GM12878 (cell line): ENCODE measurements at regions not wholly inside any gene's neighbourhood (a gene's known extent, or its start where the extent isn't known, plus 50 kb on each side); places are given as distances from the start of the nearest gene placed in this dataset.

Source experiments
- ATAC-seq: fragments of 200-7000 bp; cut with Tn5 transposase; 3 replicates; pipeline ENCODE4 v1.9.1; 2020; ENCODE audit warnings: mild to moderate bottlenecking, moderate library complexity
- BruUV-seq: library from RNA; stranded (reverse); fragments of 400-500 nt; replicated peaks from 2 replicates; lab custom pipeline; 2021; lab: Mats Ljungman, UMichigan
- CTCF ChIA-PET: fragments of 300-600 bp; sonication (Branson Sonifier 250); formaldehyde crosslinking; extraction: SDS; loops from one replicate; lab custom pipeline; 2021; ENCODE audit warnings: inconsistent platforms; lab: Yijun Ruan, JAX
- POLR2A ChIA-PET: fragments of 350-600 bp; formaldehyde crosslinking; extraction: SDS; loops from one replicate; lab custom pipeline; 2021; ENCODE audit warnings: inconsistent platforms; lab: Charles Lee
- RAD21 ChIA-PET: fragments of 300-600 bp; sonication (Branson Sonifier 250); formaldehyde crosslinking; loops from one replicate; lab custom pipeline; 2023; ENCODE audit warnings: antibody characterized with exemption; ENCODE audit not compliant: unreplicated experiment; lab: Charles Lee
- SMC1A ChIA-PET: fragments of 300-600 bp; sonication (Branson Sonifier 250); formaldehyde crosslinking; loops from one replicate; lab custom pipeline; 2023; ENCODE audit not compliant: unreplicated experiment, uncharacterized antibody; lab: Charles Lee
- DNase-seq: peaks from one replicate; pipeline ENCODE4 v3.0.0-alpha.2; 2011; ENCODE audit warnings: low read depth, low spot score
- FAIRE-seq: peaks from 3 replicates; lab custom pipeline; 2011; peaks lifted over from hg19 to GRCh38; lab: Jason Lieb, UNC
- H2AFZ ChIP-seq: 2 replicates; pipeline ENCODE4 v1.6.0; 2011; ENCODE audit warnings: low read depth, low read length, control low read depth; ENCODE audit not compliant: control insufficient read depth
- H3K27ac ChIP-seq: 2 replicates; pipeline ENCODE4 v1.5.1; 2011; ENCODE audit warnings: control low read depth; ENCODE audit not compliant: control insufficient read depth, insufficient read depth
- H3K27me3 ChIP-seq, 2 experiments: replicated peaks in 1 of 2; 2 replicates each; pipeline versions ENCODE4 v1.6.0 to v1.6.1; 2011; ENCODE audit warnings: low read length in 1 of 2; ENCODE audit not compliant: control insufficient read depth in 2 of 2, insufficient read depth in 2 of 2
- H3K36me3 ChIP-seq, 2 experiments: 2 replicates each; pipeline ENCODE4 v1.5.1; 2011; ENCODE audit warnings: low read length in 1 of 2; ENCODE audit not compliant: control insufficient read depth in 2 of 2, insufficient read depth in 2 of 2
- H3K4me1 ChIP-seq: 2 replicates; pipeline ENCODE4 v1.6.1; 2011; ENCODE audit warnings: mild to moderate bottlenecking, low read length, moderate library complexity, mixed read lengths; ENCODE audit not compliant: control insufficient read depth, insufficient read depth
- H3K4me2 ChIP-seq: 2 replicates; pipeline ENCODE4 v1.6.0; 2011; ENCODE audit warnings: control low read depth; ENCODE audit not compliant: control insufficient read depth, insufficient read depth
- H3K4me3 ChIP-seq: fragments of 200-600 bp; sonication (generic); 2 replicates; pipeline ENCODE4 v1.5.1; 2016
- H3K79me2 ChIP-seq: 2 replicates; pipeline ENCODE4 v1.6.0; 2011; ENCODE audit warnings: low read length; ENCODE audit not compliant: control insufficient read depth, insufficient read depth
- H3K9ac ChIP-seq: 2 replicates; pipeline ENCODE4 v1.8.0; 2011; ENCODE audit warnings: low read length, control low read depth, mixed read lengths; ENCODE audit not compliant: control insufficient read depth, insufficient read depth
- H3K9me3 ChIP-seq: replicated peaks from 3 replicates; pipeline ENCODE4 v1.5.1; 2011; ENCODE audit warnings: mild to moderate bottlenecking, low read length; ENCODE audit not compliant: control insufficient read depth, insufficient read depth
- H4K20me1 ChIP-seq: 2 replicates; pipeline ENCODE4 v1.6.0; 2011; ENCODE audit not compliant: control insufficient read depth, insufficient read depth
- FOS ChIP-seq: IDR thresholded peaks from 3 replicates; pipeline ENCODE4 v1.6.1; 2011; ENCODE audit warnings: borderline replicate concordance; ENCODE audit not compliant: insufficient read length; ENCODE audit errors: extremely low read depth
- MEF2A ChIP-seq: IDR thresholded peaks from 2 replicates; pipeline ENCODE4 v1.6.1; 2011; ENCODE audit warnings: low read depth, mild to moderate bottlenecking, low read length, moderate library complexity; ENCODE audit not compliant: insufficient read depth
- PAX8 ChIP-seq: fragments of 450-650 bp; IDR thresholded peaks from 2 replicates; pipeline ENCODE4 v1.6.1; 2017; ENCODE audit warnings: mild to moderate bottlenecking, moderate library complexity
- RBBP5 ChIP-seq: fragments of 200-600 bp; sonication (generic); conservative IDR thresholded peaks from 2 replicates; pipeline ENCODE4 v1.6.1; 2016
- WGBS: methylation state at CpG from one replicate; pipeline ENCODE4 v1.1.6; 2016; ENCODE audit warnings: low lambda C conversion rate; ENCODE audit not compliant: insufficient replicate concordance, insufficient coverage; ENCODE audit errors: missing lambda C conversion rate; 5-methylcytosine and 5-hydroxymethylcytosine counted together
- in situ Hi-C: fragments of 300-500 bp; cut with MboI; formaldehyde crosslinking; loops from 9 replicates; pipeline ENCODE4 v1.14.3; 2018; ENCODE audit warnings: mixed read lengths
- intact Hi-C: fragments of 100-400 bp; cut with micrococcal nuclease; formaldehyde crosslinking; loops from one replicate; pipeline ENCODE4 v1.14.2; 2022; ENCODE audit not compliant: unreplicated experiment
- TF ChIP-seq, protein P1 (sequence below): IDR thresholded peaks from 2 replicates; pipeline ENCODE4 v1.6.1; 2012; ENCODE audit warnings: low read length, inconsistent platforms
- TF ChIP-seq, protein P2 (sequence below): fragments of 450-650 bp; IDR thresholded peaks from 2 replicates; pipeline ENCODE4 v1.6.1; 2017; ENCODE audit warnings: mild to moderate bottlenecking, moderate library complexity

DNA sequence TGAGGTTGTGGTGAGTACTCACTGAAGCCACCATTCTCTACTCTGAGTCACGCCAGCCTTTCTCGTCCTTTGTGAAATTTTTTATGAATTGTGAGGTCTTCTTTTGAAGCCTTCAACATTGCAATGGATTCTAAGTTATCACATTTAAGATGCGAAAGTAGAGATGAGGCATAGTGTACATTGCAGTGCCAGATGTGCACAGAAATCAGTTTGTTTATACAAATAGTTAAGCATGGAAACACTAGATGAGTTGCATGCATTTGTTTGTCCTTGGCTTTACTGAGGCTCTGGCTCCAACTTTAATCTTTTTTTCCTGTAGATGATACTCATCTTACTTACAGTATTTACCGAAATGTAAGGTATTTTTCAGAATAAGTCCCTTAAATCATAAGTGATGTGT is 453.7 kb upstream of the RIOK2 start (continued):
- TF ChIP-seq, protein P1, sequence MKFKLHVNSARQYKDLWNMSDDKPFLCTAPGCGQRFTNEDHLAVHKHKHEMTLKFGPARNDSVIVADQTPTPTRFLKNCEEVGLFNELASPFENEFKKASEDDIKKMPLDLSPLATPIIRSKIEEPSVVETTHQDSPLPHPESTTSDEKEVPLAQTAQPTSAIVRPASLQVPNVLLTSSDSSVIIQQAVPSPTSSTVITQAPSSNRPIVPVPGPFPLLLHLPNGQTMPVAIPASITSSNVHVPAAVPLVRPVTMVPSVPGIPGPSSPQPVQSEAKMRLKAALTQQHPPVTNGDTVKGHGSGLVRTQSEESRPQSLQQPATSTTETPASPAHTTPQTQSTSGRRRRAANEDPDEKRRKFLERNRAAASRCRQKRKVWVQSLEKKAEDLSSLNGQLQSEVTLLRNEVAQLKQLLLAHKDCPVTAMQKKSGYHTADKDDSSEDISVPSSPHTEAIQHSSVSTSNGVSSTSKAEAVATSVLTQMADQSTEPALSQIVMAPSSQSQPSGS, result no peak
- TF ChIP-seq PAX8 (no peak), FOS (no peak)
- TF ChIP-seq, protein P2, sequence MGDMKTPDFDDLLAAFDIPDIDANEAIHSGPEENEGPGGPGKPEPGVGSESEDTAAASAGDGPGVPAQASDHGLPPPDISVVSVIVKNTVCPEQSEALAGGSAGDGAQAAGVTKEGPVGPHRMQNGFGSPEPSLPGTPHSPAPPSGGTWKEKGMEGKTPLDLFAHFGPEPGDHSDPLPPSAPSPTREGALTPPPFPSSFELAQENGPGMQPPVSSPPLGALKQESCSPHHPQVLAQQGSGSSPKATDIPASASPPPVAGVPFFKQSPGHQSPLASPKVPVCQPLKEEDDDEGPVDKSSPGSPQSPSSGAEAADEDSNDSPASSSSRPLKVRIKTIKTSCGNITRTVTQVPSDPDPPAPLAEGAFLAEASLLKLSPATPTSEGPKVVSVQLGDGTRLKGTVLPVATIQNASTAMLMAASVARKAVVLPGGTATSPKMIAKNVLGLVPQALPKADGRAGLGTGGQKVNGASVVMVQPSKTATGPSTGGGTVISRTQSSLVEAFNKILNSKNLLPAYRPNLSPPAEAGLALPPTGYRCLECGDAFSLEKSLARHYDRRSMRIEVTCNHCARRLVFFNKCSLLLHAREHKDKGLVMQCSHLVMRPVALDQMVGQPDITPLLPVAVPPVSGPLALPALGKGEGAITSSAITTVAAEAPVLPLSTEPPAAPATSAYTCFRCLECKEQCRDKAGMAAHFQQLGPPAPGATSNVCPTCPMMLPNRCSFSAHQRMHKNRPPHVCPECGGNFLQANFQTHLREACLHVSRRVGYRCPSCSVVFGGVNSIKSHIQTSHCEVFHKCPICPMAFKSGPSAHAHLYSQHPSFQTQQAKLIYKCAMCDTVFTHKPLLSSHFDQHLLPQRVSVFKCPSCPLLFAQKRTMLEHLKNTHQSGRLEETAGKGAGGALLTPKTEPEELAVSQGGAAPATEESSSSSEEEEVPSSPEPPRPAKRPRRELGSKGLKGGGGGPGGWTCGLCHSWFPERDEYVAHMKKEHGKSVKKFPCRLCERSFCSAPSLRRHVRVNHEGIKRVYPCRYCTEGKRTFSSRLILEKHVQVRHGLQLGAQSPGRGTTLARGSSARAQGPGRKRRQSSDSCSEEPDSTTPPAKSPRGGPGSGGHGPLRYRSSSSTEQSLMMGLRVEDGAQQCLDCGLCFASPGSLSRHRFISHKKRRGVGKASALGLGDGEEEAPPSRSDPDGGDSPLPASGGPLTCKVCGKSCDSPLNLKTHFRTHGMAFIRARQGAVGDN, result no peak

DNA sequence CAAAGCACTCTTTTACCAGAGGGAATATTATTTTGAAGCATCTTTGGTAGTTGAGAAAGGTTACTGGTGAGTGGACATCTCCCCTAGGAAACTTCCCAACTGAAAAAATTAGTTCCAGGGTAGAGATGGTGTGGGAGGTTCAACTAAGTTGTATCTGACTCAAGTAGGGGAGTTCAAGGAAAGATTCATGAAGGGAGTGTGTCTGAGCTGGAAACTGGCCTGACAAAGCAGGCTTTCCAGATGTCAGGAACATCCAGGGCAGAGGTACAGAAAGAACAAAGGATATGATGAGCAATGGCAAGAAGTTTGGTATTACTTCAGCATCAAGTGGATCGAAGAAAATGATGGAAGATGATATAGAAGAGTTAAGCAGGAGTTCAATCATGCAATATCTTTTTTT is 458.0 kb upstream of the RIOK2 start:
- CTCF ChIA-PET, result no interaction called here

More for the DNA sequence above, 458.0 kb upstream of the RIOK2 start:
- POLR2A ChIA-PET, result no interaction called here
- in situ Hi-C loops (no loop called here), intact Hi-C loops (no loop called here)
- H3K79me2 ChIP-seq, result no peaks in the 10 kb centered on the region
- H4K20me1 ChIP-seq, result no peaks in the 10 kb centered on the region
- no TSS peak for BruUV-seq
- H3K4me3 ChIP-seq, result no peak overlapping the region
- no peak overlapping the region for H3K27ac ChIP-seq
- no peaks in the 10 kb centered on the region for H3K27me3 ChIP-seq
- ATAC-seq (no peak), DNase-seq (no peak), FAIRE-seq (no peak)
- no peak overlapping the region for H3K4me2 ChIP-seq
- no peak overlapping the region for H2AFZ ChIP-seq
- no peak overlapping the region for H3K9ac ChIP-seq
- SMC1A ChIA-PET, result no interaction called here
- no peaks in the 10 kb centered on the region; the same call in 2 of the 3 replicates for H3K9me3 ChIP-seq
- H3K4me1 ChIP-seq, result no peaks in the 10 kb centered on the region
- RAD21 ChIA-PET, result no interaction called here
- 43% methylated on average over 1 of the region's 1 CpG for WGBS
- no peak for TF ChIP-seq RBBP5
- no peak for TF ChIP-seq MEF2A
- no peaks in the 10 kb centered on the region for H3K36me3 ChIP-seq
